ENCODE measurements at regions not wholly inside any gene's neighbourhood (a gene's known extent, or its start where the extent isn't known, plus 50 kb on each side); places are given as distances from the start of the nearest gene placed in this dataset.

DNA sequence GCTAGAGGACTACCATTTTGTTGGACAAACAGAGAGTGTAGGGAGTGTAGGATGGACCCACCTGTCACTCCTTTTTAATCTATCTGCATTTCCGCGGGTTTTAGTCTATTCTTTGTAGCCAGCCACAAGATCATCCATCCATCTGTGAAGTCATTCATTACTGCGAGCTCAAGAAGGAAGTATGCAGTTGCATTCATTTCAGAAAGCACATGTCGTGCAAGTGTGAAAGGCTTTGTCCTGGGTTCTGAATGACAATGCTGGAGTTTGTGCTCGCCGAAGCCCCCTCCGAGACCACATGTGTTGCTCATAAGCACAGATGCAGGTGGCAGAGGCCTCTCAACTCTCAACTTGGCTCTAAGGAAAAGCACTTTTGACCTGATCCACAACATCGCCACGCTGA lies 70.3 kb upstream of the BASP1 start:
- TF ChIP-seq, protein P1, sequence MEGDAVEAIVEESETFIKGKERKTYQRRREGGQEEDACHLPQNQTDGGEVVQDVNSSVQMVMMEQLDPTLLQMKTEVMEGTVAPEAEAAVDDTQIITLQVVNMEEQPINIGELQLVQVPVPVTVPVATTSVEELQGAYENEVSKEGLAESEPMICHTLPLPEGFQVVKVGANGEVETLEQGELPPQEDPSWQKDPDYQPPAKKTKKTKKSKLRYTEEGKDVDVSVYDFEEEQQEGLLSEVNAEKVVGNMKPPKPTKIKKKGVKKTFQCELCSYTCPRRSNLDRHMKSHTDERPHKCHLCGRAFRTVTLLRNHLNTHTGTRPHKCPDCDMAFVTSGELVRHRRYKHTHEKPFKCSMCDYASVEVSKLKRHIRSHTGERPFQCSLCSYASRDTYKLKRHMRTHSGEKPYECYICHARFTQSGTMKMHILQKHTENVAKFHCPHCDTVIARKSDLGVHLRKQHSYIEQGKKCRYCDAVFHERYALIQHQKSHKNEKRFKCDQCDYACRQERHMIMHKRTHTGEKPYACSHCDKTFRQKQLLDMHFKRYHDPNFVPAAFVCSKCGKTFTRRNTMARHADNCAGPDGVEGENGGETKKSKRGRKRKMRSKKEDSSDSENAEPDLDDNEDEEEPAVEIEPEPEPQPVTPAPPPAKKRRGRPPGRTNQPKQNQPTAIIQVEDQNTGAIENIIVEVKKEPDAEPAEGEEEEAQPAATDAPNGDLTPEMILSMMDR (IDR thresholded peaks at IDR 0.05), result no peak
- no peaks in the 10 kb centered on the region for H3K27me3 Mint-ChIP-seq (ENCODE audit: insufficient read depth)
- H3K27ac Mint-ChIP-seq, result no peak overlapping the region
- no peaks in the 10 kb centered on the region for H3K9me3 Mint-ChIP-seq
- H3K36me3 Mint-ChIP-seq (ENCODE audit: low read depth), result 0 out of 2 replicates have a peak, but pooled peaks cover 3% of the 10 kb centered on the region
- peaks cover 53% of the 10 kb centered on the region for H3K4me1 Mint-ChIP-seq (ENCODE audit: low read depth)
- no peak for DNase-seq
- no peak overlapping the region for H3K4me3 Mint-ChIP-seq

DNA sequence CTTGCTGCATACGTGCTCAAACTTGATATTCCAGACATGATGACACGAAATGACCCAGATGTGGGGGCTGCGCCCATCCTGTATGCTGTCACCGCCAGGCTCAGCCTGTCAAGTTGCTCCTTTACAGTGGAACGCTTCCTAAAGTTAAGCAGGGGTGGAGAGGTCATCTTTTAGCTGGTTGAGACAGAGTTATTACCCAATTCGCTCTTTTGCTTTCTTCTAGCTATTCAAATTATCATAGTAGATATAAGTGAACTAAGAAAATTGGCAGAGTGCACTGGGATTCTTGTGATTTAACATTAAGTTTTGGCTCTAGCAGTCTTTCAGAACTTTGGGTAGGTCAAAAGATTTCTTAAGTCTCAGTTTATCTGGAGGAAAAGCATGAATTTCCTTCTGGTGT lies 69.8 kb upstream of the BASP1 start:
- H3K9me3 Mint-ChIP-seq, result no peaks in the 10 kb centered on the region
- DNase-seq, result no peak

DNA sequence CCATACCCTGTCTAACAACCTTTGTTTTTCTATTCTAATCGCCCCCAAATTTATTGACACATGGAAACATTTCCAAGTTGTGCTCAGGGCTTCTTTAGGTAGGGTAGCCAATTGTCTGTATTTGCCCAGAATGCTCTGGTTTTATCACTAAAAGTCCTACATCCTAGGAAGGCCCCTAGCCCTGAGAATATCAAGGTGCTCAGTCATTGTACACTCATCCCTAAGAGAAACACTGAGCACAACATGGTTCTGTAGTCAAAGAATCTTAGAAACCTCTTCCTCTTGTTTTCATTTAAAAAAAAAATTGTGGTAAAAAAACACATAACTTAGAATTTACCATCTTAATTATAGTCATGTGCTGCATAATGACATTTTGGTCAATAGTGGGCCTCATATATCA lies 69.0 kb upstream of the BASP1 start:
- no peaks in the 10 kb centered on the region for H3K36me3 Mint-ChIP-seq (ENCODE audit: low read depth)
- peaks cover 55% of the 10 kb centered on the region for H3K4me1 Mint-ChIP-seq (ENCODE audit: low read depth)
- peak overlapping the region; percentile 58; the same call in 1 of the 2 replicates for H3K27ac Mint-ChIP-seq
- no peak for DNase-seq
- TF ChIP-seq, protein P1 (IDR thresholded peaks at IDR 0.05), result no peak
- no peak overlapping the region for H3K4me3 Mint-ChIP-seq
- H3K9me3 Mint-ChIP-seq, result no peaks in the 10 kb centered on the region
- no peaks in the 10 kb centered on the region for H3K27me3 Mint-ChIP-seq (ENCODE audit: insufficient read depth)

More for the DNA sequence above, 69.8 kb upstream of the BASP1 start:
- Mint-ChIP-seq H3K27ac (no peak overlapping the region), H3K4me1 (ENCODE audit: low read depth) (peaks cover 56% of the 10 kb centered on the region), H3K4me3 (no peak overlapping the region), H3K27me3 (ENCODE audit: insufficient read depth) (no peaks in the 10 kb centered on the region), H3K36me3 (ENCODE audit: low read depth) (no peaks in the 10 kb centered on the region)
- TF ChIP-seq, protein P1 (IDR thresholded peaks at IDR 0.05), result no peak

DNA sequence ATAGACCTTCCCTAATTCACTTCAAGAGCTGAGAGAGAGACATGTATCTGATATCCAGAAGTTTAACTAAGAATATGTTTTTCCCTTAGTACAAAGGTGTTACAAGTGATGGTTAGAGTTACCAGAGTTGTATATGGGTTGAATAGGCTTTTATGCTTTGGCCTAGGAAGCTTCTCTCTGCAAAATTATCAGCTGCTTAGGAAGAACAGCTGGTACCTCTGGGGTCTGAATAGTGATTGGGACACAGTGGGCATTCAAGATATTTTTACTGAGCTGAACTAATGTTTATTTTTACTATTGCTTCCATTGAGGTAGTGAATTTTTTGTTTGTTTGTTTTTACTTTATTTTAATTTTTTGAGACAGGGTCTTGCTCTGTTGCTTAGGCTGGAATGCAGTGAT lies 67.6 kb upstream of the BASP1 start:
- H3K4me1 Mint-ChIP-seq (ENCODE audit: low read depth), result peaks cover 62% of the 10 kb centered on the region
- H3K27ac Mint-ChIP-seq, result no peak overlapping the region
- no peaks in the 10 kb centered on the region for H3K27me3 Mint-ChIP-seq (ENCODE audit: insufficient read depth)
- H3K4me3 Mint-ChIP-seq, result no peak overlapping the region
- H3K36me3 Mint-ChIP-seq (ENCODE audit: low read depth), result no peaks in the 10 kb centered on the region
- TF ChIP-seq, protein P1 (IDR thresholded peaks at IDR 0.05), result no peak
- H3K9me3 Mint-ChIP-seq, result no peaks in the 10 kb centered on the region
- no peak for DNase-seq

DNA sequence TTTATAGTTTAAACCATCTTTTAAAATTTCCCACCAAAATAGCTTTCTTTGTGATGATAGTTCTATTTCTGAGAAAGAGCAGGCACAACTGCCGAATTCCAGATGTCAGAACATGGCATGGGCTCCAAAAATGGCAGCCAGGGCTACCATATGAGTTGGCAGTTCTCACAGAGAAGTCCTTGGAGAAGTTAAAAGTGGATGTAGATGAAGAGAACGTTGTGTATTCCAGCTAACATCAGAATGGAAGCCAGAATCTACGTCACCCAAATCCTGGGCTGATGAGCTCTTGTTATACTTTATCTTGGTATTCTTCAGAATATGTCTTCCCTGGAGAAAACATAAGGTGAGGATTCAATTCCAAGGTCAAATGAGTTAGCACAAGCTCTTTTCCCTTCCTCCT lies 66.9 kb upstream of the BASP1 start:
- peaks cover 62% of the 10 kb centered on the region for H3K4me1 Mint-ChIP-seq (ENCODE audit: low read depth)
- no peaks in the 10 kb centered on the region for H3K27me3 Mint-ChIP-seq (ENCODE audit: insufficient read depth)
- no peak for DNase-seq
- H3K36me3 Mint-ChIP-seq (ENCODE audit: low read depth), result no peaks in the 10 kb centered on the region
- no peak overlapping the region for H3K27ac Mint-ChIP-seq
- TF ChIP-seq, protein P1 (IDR thresholded peaks at IDR 0.05), result no peak
- no peaks in the 10 kb centered on the region for H3K9me3 Mint-ChIP-seq
- no peak overlapping the region for H3K4me3 Mint-ChIP-seq

DNA sequence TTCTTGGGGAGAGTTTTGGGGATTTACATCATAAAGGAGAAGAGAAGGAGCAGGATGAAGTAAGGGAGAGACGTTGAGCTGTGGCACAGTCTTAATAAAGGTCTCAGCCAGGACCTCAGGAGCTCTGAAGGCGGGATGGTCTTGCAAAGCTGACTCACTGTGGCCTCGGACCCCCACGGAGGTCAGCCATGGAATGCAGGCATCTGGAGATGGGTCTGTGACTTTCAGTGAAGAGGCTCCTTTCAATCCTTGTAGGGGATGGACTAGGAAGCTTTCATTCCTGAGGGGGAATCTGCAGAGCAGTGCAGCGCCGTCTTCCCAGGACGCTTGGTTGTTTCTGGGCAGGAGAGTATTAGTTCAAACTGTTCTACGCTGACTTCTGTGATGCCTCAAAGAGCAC lies 65.7 kb upstream of the BASP1 start:
- TF ChIP-seq, protein P1 (IDR thresholded peaks at IDR 0.05), result no peak
- Mint-ChIP-seq H3K27ac (peak overlapping the region; percentile 9; the same call in 1 of the 2 replicates), H3K27me3 (ENCODE audit: insufficient read depth) (no peaks in the 10 kb centered on the region), H3K9me3 (no peaks in the 10 kb centered on the region), H3K4me1 (ENCODE audit: low read depth) (peaks cover 61% of the 10 kb centered on the region), H3K4me3 (no peak overlapping the region), H3K36me3 (ENCODE audit: low read depth) (0 out of 2 replicates have a peak, but pooled peaks cover 4% of the 10 kb centered on the region)
- DNase-seq, result no peak
